Neural cell (in vitro differentiated cells): ENCODE measurements at regions not wholly inside any gene's neighbourhood (a gene's known extent, or its start where the extent isn't known, plus 50 kb on each side); places are given as distances from the start of the nearest gene placed in this dataset.

Experiments used
- CTCF ChIP-seq: fragments of 450-650 bp; IDR thresholded peaks from 2 replicates; pipeline ENCODE4 v1.5.1; 2014; ENCODE audit warnings: antibody characterized with exemption, mild to moderate bottlenecking, moderate library complexity; ENCODE audit not compliant: poor library complexity, severe bottlenecking
- EP300 ChIP-seq: fragments of 450-650 bp; conservative IDR thresholded peaks from 2 replicates; pipeline ENCODE4 v1.6.1; 2014; ENCODE audit warnings: antibody characterized with exemption, mild to moderate bottlenecking, moderate library complexity; ENCODE audit not compliant: poor library complexity, severe bottlenecking
- EZH2 ChIP-seq: fragments of 200-600, 300-800 bp; shearing (Covaris generic), sonication (generic); IDR thresholded peaks from 2 replicates; pipeline ENCODE4 v1.6.1; 2014; ENCODE audit warnings: antibody characterized with exemption, low read length, borderline replicate concordance, mild to moderate bottlenecking; ENCODE audit not compliant: insufficient read depth, poor library complexity, severe bottlenecking
- POLR2AphosphoS5 ChIP-seq: IDR thresholded peaks from 2 replicates; pipeline ENCODE4 v1.6.1; 2012
- SMC3 ChIP-seq: fragments of 450-650 bp; conservative IDR thresholded peaks from 2 replicates; pipeline ENCODE4 v1.6.1; 2014; ENCODE audit warnings: antibody characterized with exemption, mild to moderate bottlenecking, moderate library complexity; ENCODE audit not compliant: poor library complexity
- TAF1 ChIP-seq: IDR thresholded peaks from 2 replicates; pipeline ENCODE4 v1.6.1; 2012; ENCODE audit warnings: low read depth
- TF ChIP-seq, protein P1 (sequence below): IDR thresholded peaks from 2 replicates; pipeline ENCODE4 v1.6.1; 2012; ENCODE audit warnings: borderline replicate concordance

GRCh38 chr2:12035956-12036639 lies 289.7 kb downstream of the LPIN1 start:
- no peak for TF ChIP-seq CTCF
- TF ChIP-seq, protein P1, sequence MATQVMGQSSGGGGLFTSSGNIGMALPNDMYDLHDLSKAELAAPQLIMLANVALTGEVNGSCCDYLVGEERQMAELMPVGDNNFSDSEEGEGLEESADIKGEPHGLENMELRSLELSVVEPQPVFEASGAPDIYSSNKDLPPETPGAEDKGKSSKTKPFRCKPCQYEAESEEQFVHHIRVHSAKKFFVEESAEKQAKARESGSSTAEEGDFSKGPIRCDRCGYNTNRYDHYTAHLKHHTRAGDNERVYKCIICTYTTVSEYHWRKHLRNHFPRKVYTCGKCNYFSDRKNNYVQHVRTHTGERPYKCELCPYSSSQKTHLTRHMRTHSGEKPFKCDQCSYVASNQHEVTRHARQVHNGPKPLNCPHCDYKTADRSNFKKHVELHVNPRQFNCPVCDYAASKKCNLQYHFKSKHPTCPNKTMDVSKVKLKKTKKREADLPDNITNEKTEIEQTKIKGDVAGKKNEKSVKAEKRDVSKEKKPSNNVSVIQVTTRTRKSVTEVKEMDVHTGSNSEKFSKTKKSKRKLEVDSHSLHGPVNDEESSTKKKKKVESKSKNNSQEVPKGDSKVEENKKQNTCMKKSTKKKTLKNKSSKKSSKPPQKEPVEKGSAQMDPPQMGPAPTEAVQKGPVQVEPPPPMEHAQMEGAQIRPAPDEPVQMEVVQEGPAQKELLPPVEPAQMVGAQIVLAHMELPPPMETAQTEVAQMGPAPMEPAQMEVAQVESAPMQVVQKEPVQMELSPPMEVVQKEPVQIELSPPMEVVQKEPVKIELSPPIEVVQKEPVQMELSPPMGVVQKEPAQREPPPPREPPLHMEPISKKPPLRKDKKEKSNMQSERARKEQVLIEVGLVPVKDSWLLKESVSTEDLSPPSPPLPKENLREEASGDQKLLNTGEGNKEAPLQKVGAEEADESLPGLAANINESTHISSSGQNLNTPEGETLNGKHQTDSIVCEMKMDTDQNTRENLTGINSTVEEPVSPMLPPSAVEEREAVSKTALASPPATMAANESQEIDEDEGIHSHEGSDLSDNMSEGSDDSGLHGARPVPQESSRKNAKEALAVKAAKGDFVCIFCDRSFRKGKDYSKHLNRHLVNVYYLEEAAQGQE: no peak
- no peak for TF ChIP-seq POLR2AphosphoS5
- no peak for TF ChIP-seq TAF1
- no peak for TF ChIP-seq EZH2
- TF ChIP-seq SMC3: no peak
- TF ChIP-seq EP300: no peak
